HG03280 (cell line): ENCODE measurements at regions not wholly inside any gene's neighbourhood (a gene's known extent, or its start where the extent isn't known, plus 50 kb on each side); places are given as distances from the start of the nearest gene placed in this dataset.
"Not testable (repeated sequence)": the region's sequence is repeated elsewhere in the genome, so short reads cannot be mapped to it uniquely, and the experiment has no call there.

Experiments used
- ATAC-seq: cut with Tn5 transposase; IDR thresholded peaks from one replicate; pipeline ENCODE4 v1.9.1; 2021; ENCODE audit warnings: mild to moderate bottlenecking, moderate library complexity; ENCODE audit not compliant: unreplicated experiment

- ATAC-seq = no peak
Measured at GRCh38 chr6:111925296-111925695, 52.0 kb upstream of the FYN start.

GRCh38 chr6:111926731-111927302 is 53.6 kb upstream of the FYN start:
- ATAC-seq = no peak

DNA sequence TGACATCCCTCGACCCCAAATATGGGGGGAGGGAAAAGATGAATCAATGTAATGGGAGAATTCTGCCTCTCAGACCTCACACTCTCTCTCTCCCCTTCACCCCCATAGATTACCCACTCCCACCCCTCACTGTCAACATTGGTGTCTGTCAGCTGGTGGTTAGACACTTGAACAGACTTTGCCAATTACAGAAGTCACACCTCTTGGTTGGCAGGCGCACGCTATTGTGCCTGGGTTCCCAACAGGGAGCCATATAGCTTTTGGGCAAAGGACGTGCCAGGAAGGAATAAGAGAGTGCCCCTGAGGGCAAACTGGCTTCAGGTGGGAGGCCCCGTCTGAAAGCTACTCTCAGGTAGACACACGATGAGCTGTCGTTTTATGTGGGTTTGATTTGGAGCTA is 54.1 kb upstream of the FYN start:
- ATAC-seq = no peak

- no peak for ATAC-seq
Measured at GRCh38 chr6:111928139-111928538, 54.9 kb upstream of the FYN start.

- ATAC-seq = not testable (repeated sequence)
Measured at GRCh38 chr6:111934611-111935010, 61.4 kb upstream of the FYN start.

- ATAC-seq = no peak
Measured at GRCh38 chr6:111936718-111937117, 63.5 kb upstream of the FYN start.

DNA sequence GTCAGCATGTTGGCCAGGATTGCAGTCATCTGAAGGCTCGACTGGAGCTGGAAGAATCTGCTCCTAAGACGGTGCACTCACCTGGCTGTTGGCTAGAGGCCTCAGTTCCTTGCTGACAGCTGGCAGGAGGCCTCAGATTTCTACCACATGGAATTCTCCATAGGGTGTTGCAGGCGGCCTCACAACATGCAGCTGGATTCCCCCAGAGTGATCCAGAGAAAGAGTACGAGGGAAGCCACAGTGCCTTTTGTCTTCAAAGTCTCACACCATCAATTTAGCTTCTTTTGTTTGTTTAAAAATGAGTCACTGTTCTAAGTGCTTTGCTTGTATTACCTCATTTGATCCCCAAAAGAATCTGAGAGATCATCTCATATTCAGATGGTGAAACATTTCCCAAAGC is 65.5 kb upstream of the FYN start:
- ATAC-seq = no peak

GRCh38 chr6:111939902-111940301 is 66.7 kb upstream of the FYN start:
- ATAC-seq = no peak

DNA sequence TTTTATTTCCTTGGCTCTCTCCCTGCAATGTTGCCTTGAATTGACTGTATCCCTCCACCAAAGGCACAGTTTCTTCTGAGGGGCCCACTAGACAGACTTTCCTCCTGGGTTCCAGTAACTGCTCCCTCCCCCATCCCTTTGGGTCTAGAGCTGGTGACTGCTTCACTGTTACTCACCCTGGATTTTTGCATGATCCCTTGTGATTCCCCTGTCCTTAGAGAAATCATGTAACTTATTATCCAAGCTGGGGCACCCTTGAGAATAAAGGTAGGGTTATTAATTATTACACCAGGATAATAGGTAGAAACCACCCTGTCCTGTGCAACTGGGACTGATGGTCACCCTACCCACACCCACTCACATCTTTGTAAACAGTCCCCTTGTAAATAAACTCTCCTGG is 67.5 kb upstream of the FYN start:
- no peak for ATAC-seq

DNA sequence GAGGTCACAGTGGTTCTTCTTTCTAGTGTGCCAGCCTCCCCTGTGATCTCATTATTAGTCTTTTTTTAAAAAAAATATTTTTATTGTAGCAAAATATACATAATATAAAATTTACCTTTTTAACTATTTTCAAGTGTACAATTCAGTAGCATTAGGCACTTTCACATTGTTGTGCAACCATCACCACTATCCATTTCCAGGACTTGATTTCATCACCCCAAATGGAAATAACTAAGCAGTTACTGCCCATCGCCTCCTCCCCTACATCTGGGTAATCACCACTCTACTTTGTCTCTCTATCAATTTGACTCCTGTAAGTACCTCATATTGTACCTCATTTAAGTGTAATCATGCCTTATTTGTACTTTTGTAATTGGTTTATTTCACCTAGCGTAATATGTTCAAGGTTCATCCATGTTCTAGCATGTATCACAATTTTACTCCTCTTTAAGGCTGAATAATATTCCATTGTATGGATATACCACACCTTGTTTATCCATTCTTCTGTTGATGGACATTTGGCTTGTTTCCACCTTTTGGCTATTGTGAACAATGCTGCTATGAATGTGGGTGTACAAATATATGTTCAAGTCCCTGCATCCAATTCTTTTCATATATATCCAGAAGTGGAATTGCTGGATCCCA is 68.6 kb upstream of the FYN start:
- no peak for ATAC-seq

GRCh38 chr6:111942561-111942960 is 69.3 kb upstream of the FYN start:
- no peak for ATAC-seq

- ATAC-seq = no peak
Measured at GRCh38 chr6:111943266-111943665, 70.0 kb upstream of the FYN start.

DNA sequence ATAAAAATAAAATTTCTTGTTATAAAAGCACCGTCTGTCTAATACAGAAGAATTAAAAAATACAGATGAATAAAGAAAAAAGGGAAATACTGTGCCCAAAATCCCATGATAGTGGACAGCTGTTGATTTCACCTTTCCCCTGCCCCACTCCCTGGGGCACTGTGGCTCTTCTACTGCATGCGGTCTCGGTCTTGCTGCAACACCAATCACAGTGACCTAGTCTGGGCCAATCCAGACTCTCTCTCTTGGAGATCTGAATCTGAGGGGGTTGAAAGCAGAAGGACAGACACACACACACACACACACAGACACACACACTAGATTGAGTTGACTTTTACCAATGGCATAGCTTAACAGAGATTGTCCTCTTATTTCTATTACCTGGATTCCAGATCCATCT is 70.5 kb upstream of the FYN start:
- no peak for ATAC-seq

- no peak for ATAC-seq
Measured at GRCh38 chr6:111944541-111944940, 71.3 kb upstream of the FYN start.

DNA sequence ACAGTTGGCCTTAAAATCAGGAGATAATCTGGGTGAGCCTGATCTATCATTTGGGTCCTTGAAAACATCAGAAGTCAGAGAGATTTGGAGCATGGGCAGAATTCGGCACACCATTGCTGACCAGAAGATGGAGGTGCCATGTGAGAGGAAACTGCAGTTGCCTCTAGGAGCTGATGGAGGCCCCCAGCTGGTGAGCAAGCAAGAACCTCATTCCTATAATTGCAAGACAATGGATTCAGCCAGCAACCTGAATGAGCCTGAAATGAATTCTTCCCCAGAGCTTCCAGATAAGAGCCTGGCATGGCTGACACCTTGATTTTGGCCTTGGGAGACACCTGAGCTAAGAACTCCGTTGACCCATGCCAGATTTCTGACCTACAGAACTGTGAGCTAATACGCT is 76.3 kb upstream of the FYN start:
- ATAC-seq = no peak

GRCh38 chr6:111949984-111950383 is 76.7 kb upstream of the FYN start:
- not testable (repeated sequence) for ATAC-seq

DNA sequence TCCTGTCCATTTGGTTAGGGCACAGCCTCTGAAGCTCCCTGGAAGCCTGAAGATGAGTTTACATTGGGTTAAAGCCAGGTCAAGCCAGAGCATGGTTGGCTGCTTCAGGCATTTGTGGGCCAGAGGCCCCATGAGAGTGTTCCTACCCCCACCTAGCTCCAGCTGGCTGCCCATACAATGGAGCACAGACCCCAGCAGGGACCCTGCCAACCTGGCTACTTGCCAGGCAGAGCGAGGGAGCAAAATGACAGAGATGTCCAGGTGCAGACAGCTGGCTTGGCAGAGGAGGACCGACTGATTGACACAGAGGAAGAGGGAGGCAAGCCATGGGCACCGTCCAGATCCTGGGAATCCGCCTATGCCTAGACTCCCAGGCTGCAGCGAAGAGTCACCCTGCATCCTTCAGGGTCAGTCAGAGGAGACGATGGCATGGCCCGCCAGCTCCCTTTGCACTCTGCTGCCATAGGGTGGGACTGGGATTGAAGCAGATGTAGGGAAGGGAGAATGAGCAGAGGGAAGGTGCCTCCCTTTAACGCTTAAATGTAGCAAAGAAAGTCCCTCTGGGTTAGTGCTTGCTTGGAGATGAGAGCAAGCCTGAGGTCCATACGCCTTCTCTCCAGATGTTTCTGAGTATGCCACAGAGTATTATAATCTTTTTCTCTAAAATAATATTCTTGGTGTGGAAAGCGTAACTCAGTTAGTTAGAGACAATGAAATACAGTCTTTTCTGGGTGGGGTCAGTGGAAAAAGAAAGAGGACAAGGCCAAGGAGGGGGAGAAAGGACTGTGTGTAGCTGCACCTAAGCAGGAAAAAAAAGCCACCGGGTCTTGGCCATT is 77.6 kb upstream of the FYN start:
- ATAC-seq = no peak

GRCh38 chr6:111951497-111952085 is 78.3 kb upstream of the FYN start:
- ATAC-seq = no peak

GRCh38 chr6:111952274-111952673 is 79.0 kb upstream of the FYN start:
- ATAC-seq = no peak

- no peak for ATAC-seq
Measured at GRCh38 chr6:111952821-111953540, 79.7 kb upstream of the FYN start.

DNA sequence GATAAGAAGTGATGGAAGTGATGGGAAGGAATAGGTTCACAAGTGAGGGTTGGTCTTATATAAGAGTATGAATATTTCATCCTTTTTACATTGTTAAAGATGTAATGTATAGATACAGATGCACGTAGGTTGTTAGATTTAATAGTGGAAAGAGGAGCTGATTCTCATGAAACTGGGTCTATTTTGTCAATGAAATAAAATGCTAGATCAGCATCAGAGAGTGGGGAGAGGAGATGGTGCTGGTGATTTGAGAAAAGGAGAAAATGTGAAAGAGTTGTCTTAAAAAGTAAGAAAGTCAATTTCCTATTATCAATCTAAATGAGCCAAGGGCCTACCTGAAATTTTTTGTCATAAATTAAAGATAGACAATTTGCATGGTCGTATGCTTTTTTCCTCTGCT is 82.8 kb upstream of the FYN start:
- ATAC-seq = no peak
